ENCODE measurements at regions not wholly inside any gene's neighbourhood (a gene's known extent, or its start where the extent isn't known, plus 50 kb on each side); places are given as distances from the start of the nearest gene placed in this dataset.
"Not testable (repeated sequence)": the region's sequence is repeated elsewhere in the genome, so short reads cannot be mapped to it uniquely, and the experiment has no call there.

- Histone ChIP-seq H3K36me3 (ENCODE audit: insufficient read depth) (no peaks in the 10 kb centered on the region), H2AFZ (ENCODE audit: low read depth) (no peak overlapping the region), H3K4me2 (no peak overlapping the region), H3K4me3 (IDR thresholded peaks at IDR 0.05; ENCODE audit: insufficient read depth, low read depth, low read length) (no peak overlapping the region), H3K79me2 (ENCODE audit: insufficient read depth, low read depth) (no peaks in the 10 kb centered on the region), H3K4me1 (ENCODE audit: low read depth, poor library complexity, severe bottlenecking) (no peaks in the 10 kb centered on the region), H3K27ac (no peak overlapping the region), H3K27me3 (ENCODE audit: insufficient read depth, low read depth) (no peaks in the 10 kb centered on the region), H3K9ac (no peak overlapping the region), H4K20me1 (ENCODE audit: insufficient read depth) (no peaks in the 10 kb centered on the region)
- no peak for TF ChIP-seq CTCF (conservative IDR thresholded peaks at IDR 0.05; ENCODE audit: low read depth, low read length)
Measured at GRCh38 chr7:12834782-12835181, 147.3 kb downstream of the ARL4A start.

GRCh38 chr7:12839508-12840153 lies 152.2 kb downstream of the ARL4A start:
- Histone ChIP-seq H3K79me2 (ENCODE audit: insufficient read depth, low read depth) (no peaks in the 10 kb centered on the region), H3K4me3 (IDR thresholded peaks at IDR 0.05; ENCODE audit: insufficient read depth, low read depth, low read length) (no peak overlapping the region), H3K27me3 (ENCODE audit: insufficient read depth, low read depth) (no peaks in the 10 kb centered on the region), H4K20me1 (ENCODE audit: insufficient read depth) (no peaks in the 10 kb centered on the region), H3K27ac (no peak overlapping the region), H3K36me3 (ENCODE audit: insufficient read depth) (no peaks in the 10 kb centered on the region), H3K9ac (no peak overlapping the region), H3K4me2 (no peak overlapping the region), H2AFZ (ENCODE audit: low read depth) (no peak overlapping the region), H3K4me1 (ENCODE audit: low read depth, poor library complexity, severe bottlenecking) (no peaks in the 10 kb centered on the region)
- no peak for TF ChIP-seq CTCF (conservative IDR thresholded peaks at IDR 0.05; ENCODE audit: low read depth, low read length)

- H3K27ac ChIP-seq; H3K4me1 ChIP-seq (ENCODE audit: low read depth, poor library complexity, severe bottlenecking); H3K79me2 ChIP-seq (ENCODE audit: insufficient read depth, low read depth); H2AFZ ChIP-seq (ENCODE audit: low read depth); H4K20me1 ChIP-seq (ENCODE audit: insufficient read depth); H3K36me3 ChIP-seq (ENCODE audit: insufficient read depth); H3K4me3 ChIP-seq (IDR thresholded peaks at IDR 0.05; ENCODE audit: insufficient read depth, low read depth, low read length); H3K27me3 ChIP-seq (ENCODE audit: insufficient read depth, low read depth); H3K4me2 ChIP-seq; H3K9ac ChIP-seq: not testable (repeated sequence)
Measured at GRCh38 chr7:12844732-12845131, 157.3 kb downstream of the ARL4A start.

- H3K4me3 ChIP-seq (IDR thresholded peaks at IDR 0.05; ENCODE audit: insufficient read depth, low read depth, low read length), result no peak overlapping the region
- H2AFZ ChIP-seq (ENCODE audit: low read depth), result no peak overlapping the region
- H3K27ac ChIP-seq, result no peak overlapping the region
- no peak overlapping the region for H3K4me2 ChIP-seq
- H3K79me2 ChIP-seq (ENCODE audit: insufficient read depth, low read depth), result no peaks in the 10 kb centered on the region
- H3K36me3 ChIP-seq (ENCODE audit: insufficient read depth), result no peaks in the 10 kb centered on the region
- no peak overlapping the region for H3K9ac ChIP-seq
- no peaks in the 10 kb centered on the region for H4K20me1 ChIP-seq (ENCODE audit: insufficient read depth)
- no peak for TF ChIP-seq CTCF (conservative IDR thresholded peaks at IDR 0.05; ENCODE audit: low read depth, low read length)
- H3K27me3 ChIP-seq (ENCODE audit: insufficient read depth, low read depth), result no peaks in the 10 kb centered on the region
- no peaks in the 10 kb centered on the region for H3K4me1 ChIP-seq (ENCODE audit: low read depth, poor library complexity, severe bottlenecking)
Measured at GRCh38 chr7:12847001-12847400, 159.6 kb downstream of the ARL4A start.

- no peak overlapping the region for H3K4me2 ChIP-seq
- H3K4me1 ChIP-seq (ENCODE audit: low read depth, poor library complexity, severe bottlenecking), result no peaks in the 10 kb centered on the region
- no peaks in the 10 kb centered on the region for H3K36me3 ChIP-seq (ENCODE audit: insufficient read depth)
- no peak overlapping the region for H3K4me3 ChIP-seq (IDR thresholded peaks at IDR 0.05; ENCODE audit: insufficient read depth, low read depth, low read length)
- no peak overlapping the region for H3K27ac ChIP-seq
- H2AFZ ChIP-seq (ENCODE audit: low read depth), result no peak overlapping the region
- no peak for TF ChIP-seq CTCF (conservative IDR thresholded peaks at IDR 0.05; ENCODE audit: low read depth, low read length)
- no peak overlapping the region for H3K9ac ChIP-seq
- no peaks in the 10 kb centered on the region for H3K27me3 ChIP-seq (ENCODE audit: insufficient read depth, low read depth)
- H4K20me1 ChIP-seq (ENCODE audit: insufficient read depth), result no peaks in the 10 kb centered on the region
- no peaks in the 10 kb centered on the region for H3K79me2 ChIP-seq (ENCODE audit: insufficient read depth, low read depth)
Measured at GRCh38 chr7:12851142-12851541, 163.7 kb downstream of the ARL4A start.

All from KMS-11 (cell line).